ENCODE measurements at regions not wholly inside any gene's neighbourhood (a gene's known extent, or its start where the extent isn't known, plus 50 kb on each side); places are given as distances from the start of the nearest gene placed in this dataset.

GRCh38 chr3:14280326-14280725 lies 101.7 kb downstream of the LSM3 start:
- Histone ChIP-seq H3K4me3 (no peak overlapping the region), H3K9me3 (replicated peaks) (no peaks in the 10 kb centered on the region), H3K27me3 (ENCODE audit: low read depth) (peaks cover 87% of the 10 kb centered on the region), H3K4me1 (no peaks in the 10 kb centered on the region), H3K27ac (replicated peaks) (no peak overlapping the region), H3K36me3 (no peaks in the 10 kb centered on the region)
- DNase-seq, result no peak
- intact Hi-C loops (cut with micrococcal nuclease), result no loop called here
- no peak for TF ChIP-seq CTCF (IDR thresholded peaks at IDR 0.05; ENCODE audit: borderline replicate concordance)

GRCh38 chr3:14281053-14281452 lies 102.4 kb downstream of the LSM3 start:
- intact Hi-C loops (cut with micrococcal nuclease), result no loop called here
- TF ChIP-seq CTCF (IDR thresholded peaks at IDR 0.05; ENCODE audit: borderline replicate concordance), result no peak
- no peaks in the 10 kb centered on the region for H3K9me3 ChIP-seq (replicated peaks)
- H3K27ac ChIP-seq (replicated peaks), result no peak overlapping the region
- no peaks in the 10 kb centered on the region for H3K4me1 ChIP-seq
- no peak overlapping the region for H3K4me3 ChIP-seq
- H3K27me3 ChIP-seq (ENCODE audit: low read depth), result peaks cover 87% of the 10 kb centered on the region
- DNase-seq, result no peak
- no peaks in the 10 kb centered on the region for H3K36me3 ChIP-seq

GRCh38 chr3:14282001-14282705 lies 103.5 kb downstream of the LSM3 start:
- Histone ChIP-seq H3K9me3 (replicated peaks) (no peaks in the 10 kb centered on the region), H3K4me3 (no peak overlapping the region)
- intact Hi-C loops (cut with micrococcal nuclease), result no loop called here

GRCh38 chr3:14282706-14283075 lies 104.1 kb downstream of the LSM3 start:
- no peak overlapping the region for H3K27ac ChIP-seq (replicated peaks)
- intact Hi-C loops (cut with micrococcal nuclease), result no loop called here

More at GRCh38 chr3:14282001-14282705, 103.5 kb downstream of the LSM3 start:
- no peak for DNase-seq
- Histone ChIP-seq H3K27me3 (ENCODE audit: low read depth) (peaks cover 87% of the 10 kb centered on the region), H3K36me3 (no peaks in the 10 kb centered on the region), H3K4me1 (no peaks in the 10 kb centered on the region), H3K27ac (replicated peaks) (no peak overlapping the region)
- TF ChIP-seq CTCF (IDR thresholded peaks at IDR 0.05; ENCODE audit: borderline replicate concordance), result no peak

GRCh38 chr3:14283092-14283812 lies 104.6 kb downstream of the LSM3 start:
- DNase-seq, result no peak
- H3K4me1 ChIP-seq, result no peaks in the 10 kb centered on the region
- no peaks in the 10 kb centered on the region for H3K36me3 ChIP-seq
- no peak overlapping the region for H3K27ac ChIP-seq (replicated peaks)
- TF ChIP-seq CTCF (IDR thresholded peaks at IDR 0.05; ENCODE audit: borderline replicate concordance), result no peak
- no peak overlapping the region for H3K4me3 ChIP-seq
- H3K9me3 ChIP-seq (replicated peaks), result no peaks in the 10 kb centered on the region
- peaks cover 86% of the 10 kb centered on the region for H3K27me3 ChIP-seq (ENCODE audit: low read depth)
- intact Hi-C loops (cut with micrococcal nuclease), result no loop called here

More at GRCh38 chr3:14282706-14283075, 104.1 kb downstream of the LSM3 start:
- Histone ChIP-seq H3K9me3 (replicated peaks) (no peaks in the 10 kb centered on the region), H3K36me3 (no peaks in the 10 kb centered on the region), H3K4me1 (no peaks in the 10 kb centered on the region), H3K27me3 (ENCODE audit: low read depth) (peaks cover 86% of the 10 kb centered on the region), H3K4me3 (no peak overlapping the region)
- no peak for TF ChIP-seq CTCF (IDR thresholded peaks at IDR 0.05; ENCODE audit: borderline replicate concordance)
- no peak for DNase-seq
